ENCODE measurements at regions not wholly inside any gene's neighbourhood (a gene's known extent, or its start where the extent isn't known, plus 50 kb on each side); places are given as distances from the start of the nearest gene placed in this dataset.

GRCh38 chr13:26967119-26968038 is 204.2 kb downstream of the USP12 start:
- no peak for DNase-seq (ENCODE audit: low read depth in 2 of 2)

DNA sequence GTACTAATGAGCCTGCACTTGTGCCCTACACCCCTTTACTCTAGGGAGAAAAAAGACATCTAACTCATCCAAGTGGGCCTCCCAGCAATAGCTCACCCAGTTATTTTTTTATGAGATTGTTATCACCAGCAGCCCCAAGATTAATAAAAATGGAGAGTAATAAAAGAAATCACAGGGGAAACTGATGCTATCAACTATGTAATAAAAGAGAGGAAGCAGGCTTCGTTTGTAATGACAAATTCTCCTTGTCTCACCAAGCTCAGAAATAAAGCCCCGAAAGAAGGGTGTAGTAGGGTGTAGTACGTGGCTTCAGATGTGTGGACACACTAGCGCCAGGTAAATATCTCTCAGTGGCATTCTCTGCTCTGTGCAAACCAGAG is 204.9 kb downstream of the USP12 start:
- DNase-seq (ENCODE audit: low read depth in 2 of 2), result no peak

GRCh38 chr13:26965952-26966700 is 205.5 kb downstream of the USP12 start:
- DNase-seq (ENCODE audit: low read depth in 2 of 2), result no peak

DNA sequence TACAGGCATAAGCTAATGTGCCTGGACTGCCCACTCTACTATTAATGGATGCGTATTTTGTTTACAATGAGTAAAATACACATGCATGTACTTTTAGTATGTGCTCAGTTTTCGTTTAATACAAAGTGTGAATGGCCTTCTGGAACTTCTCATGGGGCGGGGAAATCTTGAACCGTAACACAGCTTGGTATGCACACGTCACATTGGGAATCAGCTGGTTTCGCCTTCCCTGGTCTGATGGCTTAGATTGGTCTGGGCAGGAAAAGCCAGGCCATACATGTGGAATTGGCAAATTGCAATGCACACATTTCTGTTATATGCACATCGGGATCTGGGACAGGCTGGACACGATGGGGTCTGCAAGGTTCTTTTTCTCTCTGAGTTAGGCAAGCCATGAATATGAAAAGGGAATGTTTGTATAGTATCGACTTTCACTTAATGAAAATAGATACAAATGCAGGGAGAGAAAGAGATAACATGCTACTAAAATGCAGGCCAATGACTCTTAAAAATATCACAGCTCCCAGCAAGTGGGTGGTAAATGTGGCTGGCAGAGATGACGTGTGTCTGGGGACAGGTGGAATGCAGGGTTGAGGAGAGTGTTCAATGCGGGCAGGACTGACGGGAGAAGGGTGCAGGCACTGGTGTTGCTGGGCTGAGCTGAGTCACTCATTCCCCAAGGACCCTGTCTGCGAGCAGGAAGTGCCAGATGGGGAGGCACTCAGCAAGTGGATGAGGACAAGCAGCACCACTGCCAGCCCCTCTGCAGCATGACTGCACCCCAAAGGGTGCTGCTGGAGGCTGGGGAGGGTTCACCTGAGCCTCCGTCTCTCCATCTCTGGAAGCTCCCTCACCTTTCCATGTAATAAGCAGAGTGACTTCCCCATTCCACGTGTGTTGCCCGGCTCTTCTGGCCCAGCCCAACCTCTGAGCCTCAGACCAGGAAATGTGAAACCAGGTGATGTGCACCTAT is 204.0 kb upstream of the GPR12 start:
- DNase-seq (ENCODE audit: low read depth in 2 of 2), result no peak

- DNase-seq (ENCODE audit: low read depth in 2 of 2), result no peak
Measured at GRCh38 chr13:26962671-26963070, 202.1 kb upstream of the GPR12 start.

DNA sequence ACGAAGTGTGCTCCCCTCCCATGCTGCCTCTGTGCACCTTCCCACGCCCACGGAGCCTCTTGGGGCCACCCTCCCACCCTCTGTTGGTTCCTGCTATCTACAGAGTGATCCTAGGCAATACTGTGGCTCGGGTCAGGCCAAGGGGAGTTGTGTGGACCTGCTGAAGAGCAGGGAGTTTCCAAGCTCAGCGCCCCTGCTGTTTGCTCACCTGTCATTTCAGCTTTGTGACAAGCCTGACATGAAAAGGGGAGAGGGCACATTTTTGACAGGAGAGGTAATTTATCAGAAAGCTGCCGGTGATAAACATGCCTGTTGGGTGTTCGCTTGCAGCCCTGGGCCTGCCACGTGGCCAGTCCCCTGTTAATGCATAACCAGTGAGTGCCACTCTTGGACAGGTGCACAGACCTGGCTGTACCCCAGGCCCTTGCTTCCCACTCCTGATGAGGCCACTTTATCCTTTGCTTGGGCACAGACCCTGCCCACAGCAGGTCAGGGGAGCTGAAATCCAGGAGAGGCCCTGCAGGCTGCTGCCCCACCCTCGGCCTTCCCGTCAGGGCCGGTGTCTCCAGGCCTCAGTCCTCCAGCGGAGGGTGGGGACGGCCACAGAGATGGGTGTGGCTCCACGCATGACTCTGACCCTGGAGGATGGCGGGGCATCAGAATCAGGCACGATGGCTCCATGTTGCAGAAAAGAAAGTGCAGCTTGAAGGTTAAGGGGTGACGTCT is 201.5 kb upstream of the GPR12 start:
- no peak for DNase-seq (ENCODE audit: low read depth in 2 of 2)

GRCh38 chr13:26957182-26957581 is 196.6 kb upstream of the GPR12 start:
- no peak for DNase-seq (ENCODE audit: low read depth in 2 of 2)

GRCh38 chr13:26956522-26957142 is 196.0 kb upstream of the GPR12 start:
- DNase-seq (ENCODE audit: low read depth in 2 of 2), result no peak

- no peak for DNase-seq (ENCODE audit: low read depth in 2 of 2)
Measured at GRCh38 chr13:26954976-26955375, 194.4 kb upstream of the GPR12 start.

GRCh38 chr13:26953291-26953690 is 192.7 kb upstream of the GPR12 start:
- no peak for DNase-seq (ENCODE audit: low read depth in 2 of 2)

- DNase-seq (ENCODE audit: low read depth in 2 of 2), result no peak
Measured at GRCh38 chr13:26952551-26953143, 192.1 kb upstream of the GPR12 start.

- no peak for DNase-seq (ENCODE audit: low read depth in 2 of 2)
Measured at GRCh38 chr13:26951581-26952177, 191.1 kb upstream of the GPR12 start.

GRCh38 chr13:26950968-26951367 is 190.4 kb upstream of the GPR12 start:
- DNase-seq (ENCODE audit: low read depth in 2 of 2), result no peak

GRCh38 chr13:26950546-26950945 is 190.0 kb upstream of the GPR12 start:
- no peak for DNase-seq (ENCODE audit: low read depth in 2 of 2)

- no peak for DNase-seq (ENCODE audit: low read depth in 2 of 2)
Measured at GRCh38 chr13:26949701-26950502, 189.3 kb upstream of the GPR12 start.

DNA sequence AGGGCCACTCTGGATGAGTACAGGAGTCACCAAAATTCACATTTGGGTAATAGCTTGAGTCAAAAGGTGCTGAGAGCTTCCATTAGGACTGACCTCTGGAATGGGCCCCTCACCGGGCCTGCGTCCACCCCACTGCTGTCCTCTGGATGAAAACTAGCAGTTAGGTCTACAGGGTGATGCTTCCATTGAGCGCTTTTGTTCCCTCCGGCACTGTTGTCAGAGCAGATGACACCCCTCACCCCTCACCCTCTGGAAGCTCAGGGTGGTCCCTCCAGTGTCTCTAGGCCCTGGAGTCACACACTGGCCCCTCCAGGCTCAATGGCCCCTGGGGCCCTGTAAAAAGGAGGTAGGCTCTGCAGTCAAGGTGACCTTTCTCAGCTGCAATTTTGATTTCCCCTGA is 187.8 kb upstream of the GPR12 start:
- no peak for DNase-seq (ENCODE audit: low read depth in 2 of 2)

- DNase-seq (ENCODE audit: low read depth in 2 of 2), result peak in 1 of 2 experiments; percentile 15
Measured at GRCh38 chr13:26946684-26947343, 186.2 kb upstream of the GPR12 start.

- no peak for DNase-seq (ENCODE audit: low read depth in 2 of 2)
Measured at GRCh38 chr13:26943748-26944147, 183.2 kb upstream of the GPR12 start.
